ENCODE measurements at regions not wholly inside any gene's neighbourhood (a gene's known extent, or its start where the extent isn't known, plus 50 kb on each side); places are given as distances from the start of the nearest gene placed in this dataset.

DNA sequence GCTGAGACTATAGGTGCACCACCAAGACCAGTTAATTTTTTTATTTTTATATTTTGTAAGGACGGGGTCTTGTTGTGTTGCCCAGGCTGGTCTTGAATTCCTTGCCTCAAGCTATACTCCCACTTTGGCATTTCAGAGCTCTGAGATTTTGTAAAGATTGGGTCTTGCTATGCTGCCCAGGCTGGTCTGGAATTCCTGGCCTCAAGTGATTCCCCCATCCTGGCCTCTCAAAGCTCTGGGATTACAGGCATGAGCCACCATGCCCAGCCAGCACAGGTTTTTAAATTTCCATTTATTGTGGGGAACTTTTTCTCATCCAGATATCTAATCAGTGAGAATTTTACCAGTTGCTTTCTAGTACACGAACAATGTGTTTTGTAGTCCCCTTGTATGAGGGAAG lies 156.1 kb upstream of the VLDLR start:
- DNase-seq = no peak

DNA sequence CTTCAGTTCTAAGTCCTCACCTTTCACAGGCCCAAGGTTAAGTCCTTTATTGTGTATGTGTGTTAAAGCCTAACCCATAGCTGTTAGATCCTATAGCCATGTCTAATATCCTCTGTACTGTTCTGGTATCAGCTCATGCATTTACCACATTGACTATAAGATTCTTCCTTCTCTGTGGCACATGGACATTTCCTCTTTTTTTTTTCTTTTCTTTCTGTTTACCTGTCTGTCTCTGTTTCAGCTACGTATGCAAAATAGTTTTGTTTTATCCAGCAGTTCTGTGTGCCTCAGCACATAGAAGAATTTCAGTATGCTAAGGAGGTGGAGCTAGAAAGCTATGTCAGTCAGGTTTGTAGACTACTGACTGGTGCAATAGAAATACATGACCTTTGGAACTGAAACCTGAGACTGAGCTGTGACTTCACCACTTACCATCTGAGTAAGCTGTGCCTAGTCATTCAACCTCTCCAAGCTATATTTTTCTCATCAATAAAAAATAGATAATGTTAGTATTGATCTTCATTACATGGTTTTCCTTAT lies 155.6 kb upstream of the VLDLR start:
- no peak for DNase-seq

DNA sequence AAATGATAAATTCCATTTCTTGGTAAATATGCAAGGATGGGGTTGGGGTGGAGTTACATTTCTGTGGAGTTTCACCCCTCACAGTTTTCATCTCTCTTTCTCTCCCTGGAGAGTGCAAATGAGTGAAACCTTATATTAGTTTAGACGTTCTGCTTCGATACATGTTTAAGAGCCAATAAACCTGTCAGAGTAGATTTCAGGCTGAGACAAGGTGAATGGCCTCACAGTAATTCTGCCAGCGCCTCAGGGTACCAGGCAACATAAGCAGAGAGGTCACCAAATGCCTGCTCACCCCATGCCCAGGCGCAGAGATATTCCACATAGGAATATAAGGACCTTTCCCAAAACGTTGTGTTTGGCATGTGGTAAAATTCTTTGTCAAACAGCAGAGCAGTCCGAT lies 154.9 kb upstream of the VLDLR start:
- no peak for DNase-seq

DNA sequence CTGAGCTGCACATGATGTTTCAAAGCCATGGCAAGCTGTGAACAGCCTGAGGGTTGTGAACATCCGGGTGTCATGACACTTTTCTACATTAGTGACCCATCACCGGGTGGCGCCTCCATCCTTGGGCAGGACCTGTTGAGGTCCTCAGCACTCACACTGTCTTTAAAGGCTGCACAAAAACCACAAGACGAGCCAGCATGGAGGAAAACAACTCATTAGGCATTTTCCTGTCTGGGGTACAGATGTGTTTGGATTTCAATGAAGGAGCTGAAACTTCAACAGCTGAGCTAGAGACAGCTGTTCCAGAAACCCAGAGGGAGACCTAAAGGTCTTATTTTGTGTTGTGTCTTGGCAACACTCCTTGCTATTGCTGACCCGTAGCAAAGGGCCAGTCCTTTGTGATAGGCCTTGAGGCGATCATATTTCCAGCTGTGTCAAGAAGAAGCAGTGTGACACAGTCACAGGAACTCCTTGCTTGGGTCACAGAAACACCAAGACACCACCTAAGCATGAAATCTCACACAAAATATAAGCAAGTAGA lies 151.8 kb upstream of the VLDLR start:
- no peak for DNase-seq

DNA sequence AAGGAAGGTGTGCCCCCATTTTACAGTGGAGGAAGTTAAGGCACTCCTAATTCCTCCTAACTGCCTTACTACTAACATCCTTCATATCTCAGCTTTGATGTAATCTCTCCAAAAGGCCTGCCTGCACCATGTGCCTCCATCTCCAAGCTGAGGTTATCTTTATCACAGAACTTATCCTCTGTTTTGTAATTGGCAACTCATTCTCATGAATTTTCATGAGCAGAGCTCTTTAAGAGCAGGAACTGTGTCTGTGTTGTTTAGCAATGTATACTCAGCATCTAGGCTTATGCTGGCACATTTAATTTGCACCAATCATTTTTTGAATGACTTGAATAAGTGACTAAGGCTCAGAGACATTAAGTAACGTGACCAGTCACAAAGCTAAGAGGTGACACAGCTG lies 147.9 kb upstream of the VLDLR start:
- DNase-seq = no peak

DNA sequence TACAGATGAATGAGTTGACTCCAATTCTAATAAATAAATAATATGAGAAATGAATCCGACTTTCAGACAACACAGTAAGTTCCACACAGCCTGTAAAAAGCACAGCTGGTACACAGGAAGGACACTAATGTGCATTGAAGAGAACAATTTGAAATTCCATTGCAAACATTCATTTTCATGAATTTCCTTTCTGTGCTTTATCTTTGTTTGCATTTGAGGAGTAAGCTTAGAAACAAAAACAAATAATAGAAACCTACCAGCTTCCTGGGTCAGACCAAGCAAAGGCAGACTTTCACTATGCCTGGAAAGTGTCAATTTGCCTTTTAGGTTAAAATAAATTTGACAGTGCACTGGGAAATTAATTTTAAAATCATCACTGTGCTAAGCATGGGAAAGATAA lies 143.8 kb upstream of the VLDLR start:
- no peak for DNase-seq

DNA sequence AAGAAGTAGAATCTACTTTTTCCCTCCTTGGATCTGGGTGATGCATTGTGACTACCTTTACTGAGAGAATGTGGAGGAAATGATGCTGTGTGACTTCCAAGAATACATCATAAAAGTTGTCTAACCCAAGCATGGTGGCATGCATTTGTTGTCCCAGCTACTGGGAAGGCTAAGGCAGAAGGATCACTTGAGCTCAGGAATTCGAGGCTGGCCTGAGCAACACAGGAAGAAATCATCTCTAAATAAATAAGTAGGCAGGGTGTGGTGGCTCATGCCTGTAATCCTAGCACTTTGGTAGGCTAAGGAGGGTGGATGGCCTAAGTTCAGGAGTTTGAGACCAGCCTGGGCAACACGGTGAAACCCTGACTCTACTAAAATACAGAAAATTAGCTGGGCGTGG lies 143.2 kb upstream of the VLDLR start:
- DNase-seq = no peak

DNA sequence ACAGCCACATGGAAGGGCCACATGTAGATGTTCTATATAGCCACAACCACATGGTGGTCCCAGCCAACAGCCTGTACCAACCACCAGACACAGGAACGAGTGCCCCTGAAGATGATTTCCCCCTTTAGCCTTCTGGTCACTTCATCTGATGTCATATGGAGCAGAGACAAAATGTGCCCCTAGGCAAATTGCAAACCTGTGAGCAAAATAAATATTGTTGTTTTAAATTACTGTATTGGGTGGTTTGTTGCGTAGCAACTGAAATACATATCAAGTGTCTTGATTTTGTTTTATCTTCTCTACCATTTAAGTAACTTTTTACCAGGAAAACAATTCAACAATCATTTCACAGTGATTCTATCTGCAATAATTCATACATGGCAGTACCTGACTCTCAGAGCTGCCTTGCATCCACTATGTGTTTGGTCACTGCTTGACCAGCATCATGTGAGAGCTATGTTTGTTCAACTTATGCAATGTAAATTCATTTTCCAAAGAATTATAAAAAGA lies 142.5 kb upstream of the VLDLR start:
- DNase-seq = no peak

DNA sequence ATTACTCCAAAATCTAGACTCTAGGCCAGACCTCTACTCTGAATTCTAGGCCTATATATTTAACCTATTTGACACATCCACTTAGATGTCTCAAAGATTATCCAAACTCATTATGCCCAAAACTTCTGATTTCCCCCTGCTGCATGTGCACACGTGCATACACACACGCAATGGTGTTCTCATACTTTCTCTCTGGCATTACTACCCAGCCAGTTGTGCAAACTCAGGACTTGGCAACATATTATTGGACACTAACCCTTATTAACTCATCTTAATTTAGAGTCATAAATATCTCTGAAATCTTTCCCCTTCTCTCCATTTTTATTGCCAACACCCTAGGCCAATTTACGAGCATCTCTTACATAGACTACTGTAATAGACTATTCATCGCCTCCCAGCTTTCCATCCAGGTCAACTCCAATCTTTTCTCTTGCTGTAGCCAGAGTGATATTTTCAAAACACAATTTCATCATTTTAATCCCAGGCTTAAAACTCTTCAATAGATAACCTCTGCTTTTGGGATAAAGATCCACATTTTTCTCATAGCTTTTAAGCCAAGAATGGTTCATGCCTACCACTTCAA lies 141.2 kb upstream of the VLDLR start:
- DNase-seq = no peak

DNA sequence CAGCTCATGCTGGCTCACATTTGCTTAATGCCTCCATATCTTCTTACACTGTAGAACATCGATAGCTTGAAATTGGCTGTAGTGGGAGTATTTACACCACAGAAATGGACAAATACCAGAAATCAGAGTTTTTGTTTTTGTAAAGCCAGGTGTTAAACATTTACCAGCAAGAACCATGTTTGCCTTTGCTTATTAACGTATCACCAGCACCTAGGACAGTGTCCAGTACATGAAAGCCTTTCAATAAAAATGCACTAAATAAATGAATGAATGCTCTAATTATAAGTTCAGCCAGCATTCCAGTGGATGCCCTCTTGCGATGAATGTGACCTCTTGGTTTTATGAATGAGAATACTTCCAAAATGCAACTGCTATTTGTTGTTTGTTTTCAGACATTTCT lies 140.4 kb upstream of the VLDLR start:
- DNase-seq = no peak

DNA sequence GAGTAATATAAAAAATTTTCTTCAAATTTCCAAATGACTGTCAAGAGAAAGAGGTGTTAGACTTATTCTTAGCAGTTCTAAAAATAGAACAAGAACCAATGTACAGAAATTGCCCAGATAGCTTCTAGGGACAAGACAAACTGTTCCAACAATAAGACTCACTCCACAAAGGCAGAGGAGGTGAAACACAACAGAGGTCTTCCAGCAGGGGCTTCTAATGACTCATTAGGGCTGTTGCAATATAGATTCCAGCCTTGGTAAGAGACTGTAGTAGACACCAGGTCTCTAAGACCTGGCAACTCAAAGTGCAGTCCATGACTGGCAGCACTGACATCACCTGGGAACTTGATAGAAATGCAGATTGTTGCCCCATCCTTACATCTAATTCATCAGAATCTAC lies 134.6 kb upstream of the VLDLR start:
- no peak for DNase-seq

DNA sequence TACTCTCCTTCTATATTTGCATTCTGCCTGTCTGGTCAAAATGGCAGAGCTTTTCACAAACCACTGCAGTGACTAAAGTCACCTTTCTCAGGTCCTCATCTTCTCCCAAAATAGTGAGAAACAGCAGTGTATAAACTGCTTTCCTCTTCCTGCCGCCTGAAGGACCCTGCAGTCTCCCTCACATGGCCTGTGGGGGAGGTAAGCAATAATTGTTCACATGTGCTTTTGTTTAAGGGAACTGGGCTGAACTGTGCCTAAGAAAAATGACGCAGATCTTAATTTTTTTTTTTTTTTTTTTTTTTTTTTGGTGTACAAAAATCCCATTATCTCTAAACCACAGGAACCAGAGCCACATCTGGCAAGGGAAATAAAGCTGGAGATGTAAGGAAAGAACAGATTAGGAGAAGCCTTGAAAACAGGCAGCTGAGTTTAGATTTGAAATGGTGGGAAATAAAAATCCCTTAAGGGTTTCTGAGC lies 131.7 kb upstream of the VLDLR start:
- DNase-seq = no peak

DNA sequence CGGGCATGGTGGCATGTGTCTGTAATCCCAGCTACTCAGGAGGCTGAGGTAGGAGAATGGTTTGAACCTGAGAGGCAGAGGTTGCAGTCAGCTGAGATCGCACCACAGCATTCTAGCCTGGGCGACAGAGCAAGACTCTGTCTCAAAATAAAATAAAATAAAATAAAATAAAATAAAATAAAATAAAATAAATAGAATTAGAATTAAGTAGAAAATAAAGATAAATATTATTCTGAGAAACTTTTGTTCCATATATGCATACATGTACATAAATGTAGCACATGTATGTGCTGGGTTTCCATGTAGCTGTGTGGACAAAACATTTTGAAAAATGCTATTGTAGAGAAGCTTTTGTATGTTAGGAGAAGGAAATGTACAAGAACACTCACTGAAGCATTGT lies 129.4 kb upstream of the VLDLR start:
- DNase-seq = no peak

DNA sequence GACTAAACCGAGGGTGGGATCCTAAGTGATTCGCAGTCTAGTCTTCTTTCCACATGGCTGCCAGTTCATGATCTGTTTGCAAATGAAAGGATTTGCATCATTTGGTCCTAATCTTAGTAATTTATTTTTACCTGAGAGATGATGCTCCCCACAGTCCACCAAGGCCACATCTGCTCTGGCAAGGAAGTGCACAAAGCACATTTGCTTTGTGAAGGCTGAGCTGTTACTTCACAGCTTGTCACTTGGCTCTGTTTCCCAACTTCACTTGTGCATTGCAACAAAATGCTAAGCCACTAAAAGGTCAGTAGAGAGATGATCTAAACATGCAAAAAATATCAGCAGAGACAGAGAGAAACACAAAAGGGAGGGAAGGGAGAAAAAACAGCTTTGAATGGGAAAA lies 128.5 kb upstream of the VLDLR start:
- DNase-seq = no peak

DNA sequence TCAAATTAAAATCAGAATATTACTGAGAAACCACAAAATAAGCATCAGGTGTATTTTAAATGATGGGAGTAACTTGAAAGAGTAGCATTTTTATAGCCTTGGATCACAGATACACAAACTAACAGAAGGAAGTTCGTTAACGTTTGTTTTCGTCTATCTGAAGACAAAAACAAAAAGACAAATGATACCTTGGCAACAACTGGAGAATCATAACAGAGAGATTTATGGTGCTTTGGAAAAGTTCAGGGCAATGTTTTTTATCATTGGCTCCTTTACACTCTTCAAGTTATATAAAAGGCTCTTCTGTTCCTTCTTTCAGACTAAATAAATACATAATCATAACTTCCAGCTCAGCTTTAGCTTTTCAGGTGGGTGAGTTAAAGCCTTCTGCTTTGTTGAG lies 128.1 kb upstream of the VLDLR start:
- no peak for DNase-seq

DNA sequence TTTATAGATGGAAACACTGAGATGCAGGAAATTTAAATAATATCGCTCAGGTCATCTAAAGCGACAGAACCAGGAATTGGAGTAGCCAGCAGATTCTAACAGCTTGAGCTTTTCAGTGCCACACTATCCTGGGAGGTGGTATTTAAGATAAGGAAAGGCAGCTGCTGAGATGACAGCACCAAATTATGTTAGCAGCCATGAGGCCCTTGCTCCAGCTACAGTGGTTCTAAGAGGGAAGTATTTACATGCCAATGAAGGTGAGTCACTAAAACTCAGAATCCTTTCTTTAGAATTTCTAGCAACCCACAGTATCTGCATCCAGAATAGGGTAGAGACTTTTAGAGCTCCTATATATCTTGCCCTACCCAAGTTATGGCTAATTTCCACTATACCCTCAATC lies 127.0 kb upstream of the VLDLR start:
- no peak for DNase-seq

DNA sequence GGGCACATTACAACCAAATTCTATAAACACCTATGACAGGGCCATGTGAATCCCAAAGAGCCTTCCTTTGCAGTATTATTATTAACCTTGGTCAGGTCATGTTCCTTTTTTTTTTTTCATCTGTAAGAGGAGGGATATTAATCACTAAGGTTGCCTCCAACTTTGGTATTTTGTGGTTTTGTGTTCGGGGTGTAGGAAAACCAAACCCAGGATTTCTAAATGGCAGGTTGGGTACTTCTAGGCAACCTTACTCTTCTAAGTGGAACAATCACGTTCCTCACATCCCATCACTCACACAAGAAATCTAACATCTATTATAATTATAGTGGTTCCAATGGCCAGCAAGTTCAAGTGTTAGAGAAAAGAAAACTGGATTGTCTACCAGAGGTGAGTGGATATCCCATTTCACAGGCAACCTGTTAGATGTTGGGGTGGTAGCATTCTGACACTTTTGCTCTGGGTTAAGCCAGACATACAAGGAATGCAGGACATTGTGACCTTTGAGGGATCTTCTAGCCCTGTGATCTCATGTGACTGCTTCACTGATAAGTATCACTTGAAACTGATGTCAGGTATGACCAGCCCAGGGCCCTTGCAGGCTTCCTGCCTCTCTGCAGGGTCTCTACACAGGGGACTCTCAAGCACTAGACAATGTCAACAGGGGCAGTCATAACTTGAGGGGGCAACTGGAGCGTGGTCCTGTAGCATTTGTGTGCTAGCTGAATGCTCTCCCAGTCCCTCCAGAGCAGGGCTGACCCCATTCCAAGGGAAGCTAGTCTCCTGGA lies 126.2 kb upstream of the VLDLR start:
- DNase-seq = no peak

DNA sequence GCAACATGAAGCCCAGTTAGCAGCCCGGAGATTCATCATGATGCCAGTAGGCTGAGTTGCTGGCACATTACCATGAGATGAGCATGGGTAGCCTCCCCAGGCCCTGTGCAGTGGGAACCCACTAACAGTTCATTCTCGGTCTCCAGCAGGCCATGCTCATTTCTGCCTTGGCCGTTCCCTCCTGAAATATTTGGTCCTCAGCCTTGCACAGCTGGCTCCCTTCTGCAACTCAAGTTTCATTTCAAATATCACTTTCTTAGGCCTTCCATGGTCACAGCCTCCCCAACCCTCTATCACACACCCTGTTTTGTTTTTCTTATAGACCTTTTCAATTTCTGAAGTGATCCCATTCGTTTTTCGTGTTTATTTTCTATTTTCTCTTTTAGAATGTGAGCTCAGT lies 125.4 kb upstream of the VLDLR start:
- no peak for DNase-seq

DNA sequence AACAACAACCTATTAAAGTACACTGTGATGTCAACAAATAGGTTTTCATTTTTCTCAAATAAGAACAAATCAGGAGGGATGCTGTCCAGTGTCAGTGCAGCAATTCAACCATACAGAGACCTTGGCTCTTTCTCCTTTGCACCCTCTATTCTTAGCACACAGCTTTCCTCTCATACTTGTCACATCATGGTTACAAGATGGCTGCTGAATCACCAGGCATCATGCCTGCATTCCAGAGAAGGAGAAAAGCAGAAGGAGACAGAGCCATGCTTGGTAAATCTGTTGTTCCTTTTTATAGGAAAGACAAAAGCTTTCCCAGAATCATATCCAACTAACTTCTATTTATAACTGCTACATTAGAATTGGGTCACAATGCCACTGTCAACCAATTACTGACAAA lies 124.7 kb upstream of the VLDLR start:
- DNase-seq = no peak

DNA sequence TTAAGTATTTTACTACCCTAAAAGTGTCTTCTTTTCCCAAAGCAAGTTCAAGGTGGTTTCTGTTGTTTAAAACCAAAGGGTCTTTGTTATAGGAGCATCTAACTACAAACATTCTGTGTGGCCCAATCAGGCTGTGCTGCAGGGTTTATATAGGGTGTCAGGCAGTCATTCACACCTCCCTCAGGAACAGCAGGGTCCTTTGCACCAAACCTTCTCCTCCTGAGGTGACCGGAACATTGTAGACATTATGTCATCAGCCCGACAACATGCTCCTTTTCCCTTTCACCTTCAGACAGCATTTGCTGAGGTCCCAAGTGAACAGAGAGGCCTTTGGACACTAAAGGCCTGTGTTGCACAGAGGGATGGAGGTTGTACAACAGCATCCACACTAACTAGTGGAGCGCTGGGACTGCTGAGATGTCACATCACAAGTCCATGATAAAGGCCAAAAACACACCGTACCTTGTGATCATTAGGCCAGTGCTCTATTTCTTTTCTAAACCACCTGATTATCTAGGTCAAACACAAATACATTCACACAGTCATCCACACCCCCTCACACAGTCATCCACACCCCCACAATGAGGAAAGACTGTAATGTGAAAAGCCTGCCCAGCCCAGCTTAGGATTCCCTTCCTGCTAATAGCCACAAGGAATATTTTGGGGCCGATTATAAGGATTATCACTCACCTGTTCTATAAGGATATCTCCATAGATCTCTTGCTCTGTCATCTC lies 123.8 kb upstream of the VLDLR start:
- DNase-seq = no peak

DNA sequence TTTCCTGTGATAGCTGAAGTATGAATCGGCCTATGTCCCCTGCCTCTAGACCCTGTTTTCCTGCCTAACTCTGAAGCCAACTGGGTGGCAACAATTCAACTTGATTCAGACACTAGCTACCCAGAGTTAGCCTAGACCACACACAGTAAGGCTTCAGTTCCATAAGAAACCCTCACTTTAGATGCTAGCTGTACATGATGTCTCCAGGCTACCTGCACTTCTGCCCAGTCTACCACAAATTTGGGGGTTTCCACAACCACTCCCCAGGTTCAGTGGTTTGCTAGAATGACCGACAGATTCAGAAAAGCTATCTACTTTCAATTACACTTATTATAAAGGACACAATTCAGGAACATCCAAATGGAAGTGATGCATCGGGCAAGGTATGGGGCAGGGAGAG lies 119.4 kb upstream of the VLDLR start:
- no peak for DNase-seq

DNA sequence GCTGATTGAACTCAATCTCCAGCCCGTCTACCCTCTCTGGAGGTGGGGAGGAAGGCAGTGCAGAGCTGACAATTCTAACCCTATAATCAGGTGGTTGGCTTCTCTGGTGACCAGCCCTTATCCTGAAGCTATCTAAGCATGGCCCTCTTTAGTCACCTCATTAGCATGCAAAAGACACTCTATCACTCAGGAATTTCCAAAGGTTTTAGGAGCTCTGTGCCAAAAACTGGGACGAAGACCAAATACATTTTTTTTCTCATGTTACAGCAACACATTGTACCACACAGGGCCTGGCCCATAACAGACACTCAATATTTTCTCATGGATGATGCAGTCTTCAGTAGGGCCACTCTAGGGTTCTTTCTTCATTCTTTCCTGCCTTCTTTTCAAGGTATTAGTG lies 118.8 kb upstream of the VLDLR start:
- DNase-seq = no peak

DNA sequence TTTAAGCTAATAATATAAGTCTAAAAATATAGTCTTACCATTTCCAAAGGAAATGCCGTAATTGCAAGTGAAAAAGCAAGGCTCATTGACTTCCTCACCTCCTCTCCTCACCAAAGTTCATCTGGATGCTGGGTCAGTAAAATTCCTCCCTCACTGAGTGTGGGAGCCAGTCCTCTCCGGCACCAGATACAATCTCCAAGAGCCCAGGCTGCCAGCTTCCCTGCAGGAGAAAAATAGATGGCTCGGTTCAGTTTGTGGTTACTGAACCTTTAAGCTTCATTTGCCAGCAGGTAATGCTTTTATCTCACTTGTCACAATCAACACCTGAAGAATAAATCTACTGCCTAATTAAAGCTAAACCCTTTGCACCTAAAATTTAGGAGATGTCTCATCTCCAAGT lies 115.3 kb upstream of the VLDLR start:
- no peak for DNase-seq

DNA sequence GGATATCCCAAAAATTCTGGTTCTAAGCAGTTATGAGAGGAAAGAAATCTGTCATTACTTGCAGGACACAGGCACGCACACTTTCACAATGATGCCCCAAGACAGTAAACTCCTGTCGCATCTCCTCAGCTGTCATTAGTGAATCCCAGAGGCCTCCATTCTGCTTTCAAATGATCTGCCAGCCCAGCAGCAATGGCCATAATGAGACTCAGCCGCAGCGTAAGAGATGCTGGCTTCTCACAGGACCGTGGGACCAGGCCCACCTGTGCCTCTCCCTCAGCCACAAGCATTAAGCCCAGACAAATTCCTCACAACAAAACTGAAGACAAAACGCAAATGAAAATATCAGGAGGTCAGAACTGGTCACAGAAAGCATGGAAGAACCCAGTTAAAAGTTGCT lies 98.0 kb upstream of the VLDLR start:
- no peak for DNase-seq
